ENCODE measurements at regions not wholly inside any gene's neighbourhood (a gene's known extent, or its start where the extent isn't known, plus 50 kb on each side); places are given as distances from the start of the nearest gene placed in this dataset.
A peak's percentile ranks its signal among the peaks of the same experiment; 100 is the strongest.

DNA sequence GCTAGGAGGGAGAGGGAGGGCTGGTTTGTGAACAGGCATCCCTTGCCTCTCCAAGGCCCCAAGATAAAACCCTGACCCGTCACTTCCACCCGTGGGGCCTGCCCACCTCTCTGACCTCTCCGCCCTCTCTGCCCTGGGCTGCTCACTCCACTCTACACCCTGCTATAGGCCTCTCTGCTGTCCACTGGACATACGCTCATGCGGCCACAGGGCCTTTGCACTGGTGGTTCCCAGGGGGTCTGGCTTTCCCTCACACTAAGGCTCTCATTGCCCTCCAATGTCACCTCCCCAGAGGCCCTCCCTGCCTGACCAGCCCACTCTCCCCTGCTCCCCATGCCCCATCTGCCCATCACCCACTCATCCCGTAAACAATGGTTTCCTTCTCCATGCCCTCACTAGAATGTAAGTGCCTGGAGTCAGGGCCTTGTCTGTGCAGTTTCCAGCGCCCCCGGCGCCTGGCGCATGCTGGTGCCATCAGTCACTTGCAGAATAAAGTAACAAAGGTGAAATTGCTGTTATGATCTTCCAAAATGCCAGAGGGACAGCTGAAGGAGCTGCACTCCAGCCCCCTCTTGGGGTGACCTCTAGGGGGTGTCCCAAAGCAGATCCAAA lies 73.6 kb downstream of the RFLNA start:
- peaks cover 21% of the 10 kb centered on the region for H3K4me1 ChIP-seq (ENCODE audit: control insufficient read depth, insufficient read depth, low read length)
- BruUV-seq (replicated peaks): no TSS peak
- WGBS, 2 experiments (ENCODE audit: extremely low coverage in 2 of 2, insufficient read length in 1 of 2): 100% methylated on average over 1 of the region's 10 CpGs; no CpG with 5 or more reads in 1 of the 2 experiments

More for the DNA sequence above, 73.6 kb downstream of the RFLNA start:
- 0 out of 2 replicates have a peak overlapping the region, but pooled peaks have one; percentile 35 for H3K23ac ChIP-seq (ENCODE audit: low read depth, low read length)
- H3K27me3 ChIP-seq (ENCODE audit: control insufficient read depth, insufficient read depth, low read length): no peaks in the 10 kb centered on the region
- peak overlapping the region; percentile 14; the same call in 1 of the 2 replicates for H4K5ac ChIP-seq (ENCODE audit: low read depth, low read length)
- intact Hi-C loops (cut with micrococcal nuclease) (loop anchor here (2.0 to 5.0 kb wide), 2 partner anchors 384 to 398 kb away; no protein-coding TSS in a partner anchor), in situ Hi-C loops (cut with MboI; ENCODE audit: low sequenced_read_pairs) (no loop called here), dilution Hi-C loops (cut with HindIII; ENCODE audit: low sequenced_read_pairs, unreplicated experiment) (no loop called here)
- peak overlapping the region; percentile 65 for H2AFZ ChIP-seq (replicated peaks; ENCODE audit: low read length, poor library complexity)
- peak overlapping the region; percentile 25; the same call in 1 of the 2 replicates for H3K18ac ChIP-seq (ENCODE audit: low read depth, low read length)
- 0 out of 2 replicates have a peak overlapping the region, but pooled peaks have one; percentile 49 for H4K91ac ChIP-seq (ENCODE audit: insufficient read depth, low read depth, low read length)
- H4K8ac ChIP-seq (ENCODE audit: low read depth in 2 of 2, low read length in 2 of 2): peak overlapping the region in 1 of 2 experiments; percentile 81; a peak in 2 of 4 replicates
- ChIA-PET CTCF (no interaction called here), POLR2A (ENCODE audit: unreplicated experiment) (no interaction called here)
- H3K4me3 ChIP-seq (ENCODE audit: insufficient read depth, low read depth, low read length): no peak overlapping the region
- peaks cover 21 to 81% of the 10 kb centered on the region in 2 experiments for H3K79me1 ChIP-seq (ENCODE audit: low read depth in 1 of 2, low read length in 2 of 2)
- peak overlapping the region; percentile 97 for H2AK9ac ChIP-seq (replicated peaks; ENCODE audit: low read depth, low read length, poor library complexity)
- peak overlapping the region; percentile 52 for H3K4ac ChIP-seq (ENCODE audit: low read depth, low read length)
- H2BK120ac ChIP-seq (ENCODE audit: low read depth, low read length): peak overlapping the region; percentile 65
- peaks cover 7% of the 10 kb centered on the region for H3K9me1 ChIP-seq (ENCODE audit: insufficient read depth, low read length)
- peak overlapping the region; percentile 72 for H3K27ac ChIP-seq (ENCODE audit: insufficient read depth, low read length)
- no peak overlapping the region for H3K56ac ChIP-seq (ENCODE audit: extremely low read depth, insufficient read depth, low read length)
- no peaks in the 10 kb centered on the region for H3K9me3 ChIP-seq (ENCODE audit: control insufficient read depth, insufficient read depth, low read length)
- H2BK5ac ChIP-seq (ENCODE audit: low read depth, low read length, poor library complexity, severe bottlenecking): peak overlapping the region; percentile 69
- H3K4me2 ChIP-seq (ENCODE audit: low read depth, low read length): no peak overlapping the region
- H2BK20ac ChIP-seq (ENCODE audit: low read depth, low read length): no peak overlapping the region
- TF ChIP-seq MXI1 (IDR thresholded peaks at IDR 0.05; ENCODE audit: borderline replicate concordance, low read depth, low read length): no peak
- TF ChIP-seq CTCF (conservative IDR thresholded peaks at IDR 0.05; ENCODE audit: low read depth, low read length): 0 out of 2 replicates have a peak, but pooled peaks have one; percentile 10
- peaks cover 49% of the 10 kb centered on the region for H3K36me3 ChIP-seq (ENCODE audit: control insufficient read depth, insufficient read depth, low read length)
- 0 out of 2 replicates have a peak overlapping the region, but pooled peaks have one; percentile 6 for H3K14ac ChIP-seq (replicated peaks; ENCODE audit: low read depth, low read length)
- ATAC-seq (ENCODE audit: low read depth) (no peak), DNase-seq (no peak)
- peaks cover 76% of the 10 kb centered on the region for H4K20me1 ChIP-seq (ENCODE audit: insufficient read depth, low read length)
- H2BK15ac ChIP-seq (ENCODE audit: low read depth, low read length): no peak overlapping the region
- no peak overlapping the region for H3K9ac ChIP-seq (ENCODE audit: low read depth, low read length)
- H2AK5ac ChIP-seq (ENCODE audit: low read depth, low read length): peak overlapping the region; percentile 78

Measured in IMR-90 (cell line).